ENCODE measurements at regions not wholly inside any gene's neighbourhood (a gene's known extent, or its start where the extent isn't known, plus 50 kb on each side); places are given as distances from the start of the nearest gene placed in this dataset.

GRCh38 chr3:99240700-99241099 lies 339.2 kb upstream of the DCBLD2 start:
- in situ Hi-C loops (cut with MboI) = no loop called here
- FAIRE-seq (no peak), ATAC-seq (no peak), DNase-seq (ENCODE audit: low read depth, low spot score) (no peak)
- Histone ChIP-seq H3K79me2 (ENCODE audit: control insufficient read depth, insufficient read depth, low read length) (no peaks in the 10 kb centered on the region), H3K9me3 (replicated peaks; ENCODE audit: control insufficient read depth, insufficient read depth, low read length) (no peaks in the 10 kb centered on the region), H3K36me3 (ENCODE audit: control insufficient read depth in 2 of 2, insufficient read depth in 2 of 2, low read length in 1 of 2) (no peaks in the 10 kb centered on the region), H3K9ac (ENCODE audit: control insufficient read depth, insufficient read depth, low read length) (no peak overlapping the region), H4K20me1 (ENCODE audit: control insufficient read depth, insufficient read depth) (no peaks in the 10 kb centered on the region), H3K27ac (ENCODE audit: control insufficient read depth, insufficient read depth) (no peak overlapping the region), H3K4me2 (ENCODE audit: control insufficient read depth, insufficient read depth) (no peak overlapping the region), H3K4me3 (no peak overlapping the region), H2AFZ (ENCODE audit: control insufficient read depth, low read depth, low read length) (no peak overlapping the region), H3K27me3 (replicated peaks in 1 of 2; ENCODE audit: control insufficient read depth in 2 of 2, insufficient read depth in 2 of 2, low read length in 1 of 2) (no peaks in the 10 kb centered on the region), H3K4me1 (ENCODE audit: control insufficient read depth, insufficient read depth, low read length) (no peaks in the 10 kb centered on the region)
- RAD21 ChIA-PET (ENCODE audit: unreplicated experiment) = no interaction called here
- BruUV-seq (replicated peaks) = no TSS peak
- CTCF ChIA-PET = no interaction called here
- POLR2A ChIA-PET = no interaction called here
- SMC1A ChIA-PET (ENCODE audit: uncharacterized antibody, unreplicated experiment) = no interaction called here
- intact Hi-C loops (cut with micrococcal nuclease; ENCODE audit: unreplicated experiment) = no loop called here
- 5% methylated on average over 2 of the region's 2 CpGs for WGBS (ENCODE audit: insufficient coverage, insufficient replicate concordance, low lambda C conversion rate, missing lambda C conversion rate)
- TF ChIP-seq ZBTB40 (IDR thresholded peaks at IDR 0.05; ENCODE audit: borderline replicate concordance) (no peak), MYC (IDR thresholded peaks at IDR 0.05; ENCODE audit: insufficient read depth, insufficient read length, insufficient replicate concordance, low read length, severe bottlenecking) (no peak), USF2 (IDR thresholded peaks at IDR 0.05; ENCODE audit: borderline replicate concordance, low read depth, low read length) (no peak), ZBTB33 (IDR thresholded peaks at IDR 0.05) (no peak), RBBP5 (conservative IDR thresholded peaks at IDR 0.05) (no peak), BACH1 (IDR thresholded peaks at IDR 0.05; ENCODE audit: borderline replicate concordance) (no peak), IRF5 (IDR thresholded peaks at IDR 0.05; ENCODE audit: borderline replicate concordance) (no peak), JUND (IDR thresholded peaks at IDR 0.05; ENCODE audit: low read depth, low read length) (no peak), NRF1 (conservative IDR thresholded peaks at IDR 0.05; ENCODE audit: low read depth, low read length) (no peak), POLR2AphosphoS2 (IDR thresholded peaks at IDR 0.05; ENCODE audit: low read depth, low read length) (no peak), TCF7 (IDR thresholded peaks at IDR 0.05; ENCODE audit: borderline replicate concordance) (no peak), STAT1 (conservative IDR thresholded peaks at IDR 0.05) (no peak), GATAD2B (conservative IDR thresholded peaks at IDR 0.05; ENCODE audit: low read depth) (no peak)
- TF ChIP-seq, protein P1, sequence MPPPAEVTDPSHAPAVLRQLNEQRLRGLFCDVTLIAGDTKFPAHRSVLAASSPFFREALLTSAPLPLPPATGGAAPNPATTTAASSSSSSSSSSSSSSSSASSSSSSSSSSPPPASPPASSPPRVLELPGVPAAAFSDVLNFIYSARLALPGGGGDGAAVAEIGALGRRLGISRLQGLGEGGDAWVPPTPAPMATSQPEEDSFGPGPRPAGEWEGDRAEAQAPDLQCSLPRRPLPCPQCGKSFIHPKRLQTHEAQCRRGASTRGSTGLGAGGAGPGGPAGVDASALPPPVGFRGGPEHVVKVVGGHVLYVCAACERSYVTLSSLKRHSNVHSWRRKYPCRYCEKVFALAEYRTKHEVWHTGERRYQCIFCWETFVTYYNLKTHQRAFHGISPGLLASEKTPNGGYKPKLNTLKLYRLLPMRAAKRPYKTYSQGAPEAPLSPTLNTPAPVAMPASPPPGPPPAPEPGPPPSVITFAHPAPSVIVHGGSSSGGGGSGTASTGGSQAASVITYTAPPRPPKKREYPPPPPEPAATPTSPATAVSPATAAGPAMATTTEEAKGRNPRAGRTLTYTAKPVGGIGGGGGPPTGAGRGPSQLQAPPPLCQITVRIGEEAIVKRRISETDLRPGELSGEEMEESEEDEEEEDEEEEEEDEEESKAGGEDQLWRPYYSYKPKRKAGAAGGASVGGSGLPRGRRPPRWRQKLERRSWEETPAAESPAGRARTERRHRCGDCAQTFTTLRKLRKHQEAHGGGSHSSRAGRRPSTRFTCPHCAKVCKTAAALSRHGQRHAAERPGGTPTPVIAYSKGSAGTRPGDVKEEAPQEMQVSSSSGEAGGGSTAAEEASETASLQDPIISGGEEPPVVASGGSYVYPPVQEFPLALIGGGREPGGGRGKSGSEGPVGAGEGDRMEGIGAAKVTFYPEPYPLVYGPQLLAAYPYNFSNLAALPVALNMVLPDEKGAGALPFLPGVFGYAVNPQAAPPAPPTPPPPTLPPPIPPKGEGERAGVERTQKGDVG (CRISPR knock-in tag; IDR thresholded peaks at IDR 0.05) = no peak
